ENCODE measurements at regions not wholly inside any gene's neighbourhood (a gene's known extent, or its start where the extent isn't known, plus 50 kb on each side); places are given as distances from the start of the nearest gene placed in this dataset.

- H3K27me3 Mint-ChIP-seq (ENCODE audit: low read depth), result no peaks in the 10 kb centered on the region
- H3K9me3 Mint-ChIP-seq, result no peaks in the 10 kb centered on the region
- DNase-seq (ENCODE audit: low read depth, low spot score), result no peak
- no peak overlapping the region for H3K27ac Mint-ChIP-seq (ENCODE audit: unreplicated experiment)
- H3K36me3 Mint-ChIP-seq (ENCODE audit: low read depth), result no peaks in the 10 kb centered on the region
- no peak for TF ChIP-seq CTCF (conservative IDR thresholded peaks at IDR 0.05)
- no peak overlapping the region for H3K4me3 Mint-ChIP-seq
- peaks cover 7% of the 10 kb centered on the region for H3K4me1 Mint-ChIP-seq
These were observed 137.8 kb upstream of the PDGFD start for GRCh38 chr11:104301776-104302175.

GRCh38 chr11:104291646-104292045 is 127.7 kb upstream of the PDGFD start:
- Mint-ChIP-seq H3K27ac (ENCODE audit: unreplicated experiment) (no peak overlapping the region), H3K36me3 (ENCODE audit: low read depth) (no peaks in the 10 kb centered on the region), H3K4me1 (no peaks in the 10 kb centered on the region), H3K4me3 (no peak overlapping the region), H3K9me3 (peaks cover 4% of the 10 kb centered on the region), H3K27me3 (ENCODE audit: low read depth) (no peaks in the 10 kb centered on the region)
- TF ChIP-seq CTCF (conservative IDR thresholded peaks at IDR 0.05), result no peak
- no peak for DNase-seq (ENCODE audit: low read depth, low spot score)

- Mint-ChIP-seq H3K27me3 (ENCODE audit: low read depth) (no peaks in the 10 kb centered on the region), H3K9me3 (peaks cover 12% of the 10 kb centered on the region), H3K27ac (ENCODE audit: unreplicated experiment) (no peak overlapping the region), H3K36me3 (ENCODE audit: low read depth) (no peaks in the 10 kb centered on the region), H3K4me3 (no peak overlapping the region), H3K4me1 (no peaks in the 10 kb centered on the region)
- TF ChIP-seq CTCF (conservative IDR thresholded peaks at IDR 0.05), result no peak
- DNase-seq (ENCODE audit: low read depth, low spot score), result no peak
These were observed 122.2 kb upstream of the PDGFD start for GRCh38 chr11:104286129-104286528.

GRCh38 chr11:104279587-104279986 is 115.6 kb upstream of the PDGFD start:
- no peak for TF ChIP-seq CTCF (conservative IDR thresholded peaks at IDR 0.05)
- no peaks in the 10 kb centered on the region for H3K36me3 Mint-ChIP-seq (ENCODE audit: low read depth)
- DNase-seq (ENCODE audit: low read depth, low spot score), result no peak
- peaks cover 6% of the 10 kb centered on the region for H3K9me3 Mint-ChIP-seq
- no peak overlapping the region for H3K27ac Mint-ChIP-seq (ENCODE audit: unreplicated experiment)
- H3K4me3 Mint-ChIP-seq, result no peak overlapping the region
- H3K27me3 Mint-ChIP-seq (ENCODE audit: low read depth), result no peaks in the 10 kb centered on the region
- no peaks in the 10 kb centered on the region for H3K4me1 Mint-ChIP-seq

GRCh38 chr11:104275992-104276391 is 112.0 kb upstream of the PDGFD start:
- TF ChIP-seq CTCF (conservative IDR thresholded peaks at IDR 0.05), result no peak
- peaks cover 2% of the 10 kb centered on the region for H3K9me3 Mint-ChIP-seq
- H3K4me1 Mint-ChIP-seq, result no peaks in the 10 kb centered on the region
- H3K27ac Mint-ChIP-seq (ENCODE audit: unreplicated experiment), result no peak overlapping the region
- no peaks in the 10 kb centered on the region for H3K27me3 Mint-ChIP-seq (ENCODE audit: low read depth)
- H3K4me3 Mint-ChIP-seq, result no peak overlapping the region
- no peak for DNase-seq (ENCODE audit: low read depth, low spot score)
- H3K36me3 Mint-ChIP-seq (ENCODE audit: low read depth), result no peaks in the 10 kb centered on the region

GRCh38 chr11:104260456-104260855 is 96.5 kb upstream of the PDGFD start:
- H3K27me3 Mint-ChIP-seq (ENCODE audit: low read depth), result no peaks in the 10 kb centered on the region
- H3K27ac Mint-ChIP-seq (ENCODE audit: unreplicated experiment), result no peak overlapping the region
- no peak for DNase-seq (ENCODE audit: low read depth, low spot score)
- H3K4me1 Mint-ChIP-seq, result peaks cover 6% of the 10 kb centered on the region
- H3K36me3 Mint-ChIP-seq (ENCODE audit: low read depth), result no peaks in the 10 kb centered on the region
- no peak for TF ChIP-seq CTCF (conservative IDR thresholded peaks at IDR 0.05)
- no peaks in the 10 kb centered on the region for H3K9me3 Mint-ChIP-seq
- H3K4me3 Mint-ChIP-seq, result no peak overlapping the region
